ENCODE measurements at regions not wholly inside any gene's neighbourhood (a gene's known extent, or its start where the extent isn't known, plus 50 kb on each side); places are given as distances from the start of the nearest gene placed in this dataset.
"Not testable (repeated sequence)": the region's sequence is repeated elsewhere in the genome, so short reads cannot be mapped to it uniquely, and the experiment has no call there.

DNA sequence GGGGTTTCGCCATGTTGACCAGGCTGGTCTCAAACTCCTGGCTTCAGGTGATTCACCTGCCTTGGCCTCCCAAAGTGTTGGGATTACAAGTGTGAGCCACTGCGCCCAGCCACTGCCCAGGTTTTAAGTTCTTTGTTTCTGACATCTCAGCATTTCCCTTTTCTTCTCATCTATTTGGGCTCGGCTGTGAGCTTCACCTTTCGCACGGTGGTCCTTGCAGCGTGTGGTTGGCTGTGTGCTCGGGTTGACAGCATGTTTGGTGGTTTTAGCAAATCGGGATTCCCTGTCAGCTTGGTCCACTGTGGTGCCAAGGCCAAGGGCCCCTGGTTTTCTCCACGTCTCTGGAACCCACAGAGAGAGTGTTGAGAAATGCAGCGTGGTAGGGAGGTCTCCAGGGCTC is 138.8 kb downstream of the DNAJB6 start:
- intact Hi-C loops (cut with DNase I), result no loop called here
- WGBS, result 79% methylated on average over 10 of the region's 10 CpGs
- ATAC-seq (no peak), DNase-seq (no peak)
- Histone ChIP-seq H3K27me3 (ENCODE audit: control insufficient read depth, insufficient read depth) (no peaks in the 10 kb centered on the region), H3K9me3 (ENCODE audit: control insufficient read depth, low read length) (no peaks in the 10 kb centered on the region), H3K27ac (ENCODE audit: low read length) (no peak overlapping the region), H3K4me1 (ENCODE audit: control insufficient read depth, insufficient read depth, low read length) (no peaks in the 10 kb centered on the region), H3K4me3 (ENCODE audit: low read length) (no peak overlapping the region)

DNA sequence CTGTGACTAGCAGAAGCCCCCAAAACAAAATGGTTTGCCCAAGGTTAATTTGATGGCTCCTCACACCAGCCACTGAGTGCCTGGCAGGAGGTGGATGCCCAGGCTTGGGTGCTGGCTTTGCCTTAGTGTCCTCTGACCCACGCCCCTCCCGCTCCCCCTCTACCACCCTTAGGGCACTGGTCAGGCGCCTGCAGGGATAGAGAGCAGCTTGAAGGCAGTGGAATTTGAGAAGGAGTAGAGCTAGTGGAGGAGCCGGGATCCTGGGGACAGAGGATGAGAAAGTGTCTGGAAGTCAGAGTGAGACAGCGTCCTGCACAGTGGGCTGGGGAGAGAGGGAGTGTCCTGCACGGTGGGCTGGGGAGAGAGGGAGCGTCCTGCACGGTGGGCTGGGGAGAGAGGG is 139.4 kb downstream of the DNAJB6 start:
- 63% methylated on average over 8 of the region's 8 CpGs for WGBS
- intact Hi-C loops (cut with DNase I), result no loop called here
- ATAC-seq (no peak), DNase-seq (no peak)
- H3K27ac ChIP-seq (ENCODE audit: low read length), result no peak overlapping the region
- H3K4me3 ChIP-seq (ENCODE audit: low read length), result no peak overlapping the region
- no peaks in the 10 kb centered on the region for H3K9me3 ChIP-seq (ENCODE audit: control insufficient read depth, low read length)
- no peaks in the 10 kb centered on the region for H3K27me3 ChIP-seq (ENCODE audit: control insufficient read depth, insufficient read depth)
- no peaks in the 10 kb centered on the region for H3K4me1 ChIP-seq (ENCODE audit: control insufficient read depth, insufficient read depth, low read length)

DNA sequence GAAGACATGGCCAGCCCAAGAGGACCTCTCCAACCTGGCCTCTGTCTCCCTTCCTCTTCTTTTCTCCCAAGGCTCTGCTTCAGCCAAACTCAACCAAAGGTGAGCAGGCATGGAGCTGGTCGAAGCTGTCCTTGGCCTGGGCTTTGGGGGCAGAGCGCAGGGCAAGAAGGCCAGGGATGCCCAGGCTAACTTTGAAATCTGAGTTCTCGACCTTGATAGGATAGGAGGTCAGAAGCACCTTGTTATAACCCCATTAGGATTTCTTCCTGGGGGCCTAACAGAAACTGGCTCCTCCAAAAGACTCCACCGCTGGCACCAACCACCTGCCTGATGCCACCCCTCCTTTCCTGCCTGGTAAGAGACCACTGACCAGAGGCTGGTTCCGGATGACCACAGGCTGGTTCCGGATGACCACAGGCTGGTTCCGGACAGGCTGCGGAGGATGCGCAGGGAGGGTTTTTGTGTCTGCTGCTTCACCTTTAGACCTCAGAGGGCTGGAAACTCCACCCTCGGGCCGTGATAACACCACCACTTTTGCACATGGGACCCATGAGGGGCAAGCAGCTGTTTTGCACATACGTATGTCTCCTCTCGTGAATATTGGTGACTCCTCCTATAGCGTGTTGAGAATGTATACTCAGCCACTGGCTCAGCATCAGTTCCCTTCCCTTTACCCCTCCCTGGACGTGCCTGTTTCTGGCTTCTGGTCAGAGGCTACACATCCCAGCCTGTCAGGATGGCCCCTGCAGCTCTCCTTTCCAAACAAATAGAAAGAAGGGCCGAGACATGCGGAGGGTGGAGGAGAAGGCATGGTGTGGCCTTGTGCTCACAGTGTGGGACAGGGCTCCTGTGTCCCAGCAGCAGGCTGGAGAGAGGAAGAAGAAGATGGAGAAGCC is 140.1 kb downstream of the DNAJB6 start:
- H3K4me3 ChIP-seq (ENCODE audit: low read length), result no peak overlapping the region
- DNase-seq, result no peak
- 78% methylated on average over 17 of the region's 17 CpGs for whole genome bisulfite sequencing

DNA sequence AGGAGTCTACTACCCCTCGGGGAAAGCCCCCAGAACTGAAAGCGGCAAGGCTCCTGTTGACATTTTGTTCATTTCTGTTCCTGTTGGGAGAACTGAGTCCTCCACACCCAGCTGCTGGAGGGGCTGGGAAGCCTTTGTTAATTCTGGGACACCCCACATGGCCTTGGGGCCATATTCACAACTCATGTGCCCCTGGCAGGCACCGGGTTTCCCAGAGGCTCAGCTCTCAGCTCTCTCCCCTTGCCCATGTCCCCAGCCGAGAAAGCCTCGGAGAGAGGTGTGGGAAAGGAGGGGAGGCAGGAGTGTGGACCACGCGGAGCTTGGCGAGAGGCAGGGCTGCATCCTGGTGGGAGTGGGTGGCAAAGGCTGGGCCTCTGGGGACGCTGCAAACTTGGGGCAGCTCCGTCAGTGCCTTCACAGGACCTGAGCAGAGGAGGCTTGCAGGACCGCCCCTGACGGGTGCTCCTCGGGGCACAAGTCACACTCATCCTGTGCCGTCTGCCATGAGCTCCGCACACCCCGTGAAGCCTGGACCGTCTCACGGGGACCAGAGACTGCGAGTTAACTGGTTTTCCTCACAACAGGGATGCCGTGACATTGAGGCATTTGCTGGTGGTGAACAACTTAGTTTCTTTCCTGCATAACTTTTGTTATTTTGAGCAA is 140.9 kb downstream of the DNAJB6 start:
- H3K27me3 ChIP-seq (ENCODE audit: control insufficient read depth, insufficient read depth), result no peaks in the 10 kb centered on the region
- no peak for ATAC-seq
- H3K4me1 ChIP-seq (ENCODE audit: control insufficient read depth, insufficient read depth, low read length), result no peaks in the 10 kb centered on the region
- H3K27ac ChIP-seq (ENCODE audit: low read length), result no peak overlapping the region
- no peaks in the 10 kb centered on the region for H3K9me3 ChIP-seq (ENCODE audit: control insufficient read depth, low read length)
- DNase-seq, result no peak
- intact Hi-C loops (cut with DNase I), result no loop called here
- H3K4me3 ChIP-seq (ENCODE audit: low read length), result no peak overlapping the region
- 65% methylated on average over 20 of the region's 20 CpGs for WGBS

More for the DNA sequence above, 140.1 kb downstream of the DNAJB6 start:
- intact Hi-C loops (cut with DNase I), result no loop called here
- ATAC-seq, result no peak
- H3K4me1 ChIP-seq (ENCODE audit: control insufficient read depth, insufficient read depth, low read length), result no peaks in the 10 kb centered on the region
- no peak overlapping the region for H3K27ac ChIP-seq (ENCODE audit: low read length)
- no peaks in the 10 kb centered on the region for H3K27me3 ChIP-seq (ENCODE audit: control insufficient read depth, insufficient read depth)
- no peaks in the 10 kb centered on the region for H3K9me3 ChIP-seq (ENCODE audit: control insufficient read depth, low read length)

DNA sequence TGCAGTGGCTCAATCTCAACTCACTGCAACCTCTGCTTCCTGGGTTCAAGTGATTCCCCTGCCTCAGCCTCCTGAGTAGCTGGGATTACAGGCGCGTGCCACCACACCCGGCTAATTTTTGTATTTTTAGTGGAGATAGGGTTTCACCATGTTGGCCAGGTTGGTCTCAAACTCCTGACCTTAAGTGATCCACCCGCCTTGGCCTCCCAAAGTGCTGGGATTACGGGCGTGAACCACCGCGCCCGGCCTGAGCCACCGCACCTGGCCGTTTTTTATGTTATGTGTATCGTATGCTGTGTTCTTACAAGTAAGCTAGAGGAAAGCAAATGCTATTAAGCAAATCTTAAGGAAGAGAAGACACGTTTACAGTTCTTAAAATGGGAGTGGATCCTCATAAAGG is 141.8 kb downstream of the DNAJB6 start:
- H3K27me3 ChIP-seq (ENCODE audit: control insufficient read depth, insufficient read depth); H3K4me1 ChIP-seq (ENCODE audit: control insufficient read depth, insufficient read depth, low read length); H3K27ac ChIP-seq (ENCODE audit: low read length); H3K9me3 ChIP-seq (ENCODE audit: control insufficient read depth, low read length); DNase-seq; ATAC-seq; H3K4me3 ChIP-seq (ENCODE audit: low read length); intact Hi-C loops (cut with DNase I): not testable (repeated sequence)
- WGBS, result 95% methylated on average over 13 of the region's 13 CpGs

DNA sequence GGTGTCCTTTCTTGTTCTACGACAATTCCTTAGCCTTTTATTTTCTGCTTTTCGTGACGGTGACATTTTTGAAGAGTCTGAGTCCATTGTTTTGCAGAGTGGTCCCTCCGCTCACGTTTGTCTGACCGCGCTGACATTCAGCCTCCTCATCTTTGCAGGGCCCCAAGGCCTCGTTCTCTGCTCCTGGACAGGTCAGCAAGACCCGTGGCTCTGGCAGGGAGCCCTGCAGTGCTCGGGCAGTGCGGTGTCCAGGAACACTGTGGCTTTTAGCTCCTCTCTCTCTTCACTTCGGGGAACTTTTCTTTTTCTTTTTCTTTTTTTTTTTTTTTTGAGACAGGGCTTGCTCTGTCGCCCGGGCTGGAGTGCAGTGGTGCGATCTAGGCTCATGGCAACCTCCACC is 142.5 kb downstream of the DNAJB6 start:
- Histone ChIP-seq H3K27me3 (ENCODE audit: control insufficient read depth, insufficient read depth) (no peaks in the 10 kb centered on the region), H3K9me3 (ENCODE audit: control insufficient read depth, low read length) (no peaks in the 10 kb centered on the region), H3K4me3 (ENCODE audit: low read length) (no peak overlapping the region), H3K4me1 (ENCODE audit: control insufficient read depth, insufficient read depth, low read length) (no peaks in the 10 kb centered on the region), H3K27ac (ENCODE audit: low read length) (no peak overlapping the region)
- DNase-seq, result no peak
- intact Hi-C loops (cut with DNase I), result no loop called here
- no peak for ATAC-seq
- 79% methylated on average over 15 of the region's 15 CpGs for WGBS

DNA sequence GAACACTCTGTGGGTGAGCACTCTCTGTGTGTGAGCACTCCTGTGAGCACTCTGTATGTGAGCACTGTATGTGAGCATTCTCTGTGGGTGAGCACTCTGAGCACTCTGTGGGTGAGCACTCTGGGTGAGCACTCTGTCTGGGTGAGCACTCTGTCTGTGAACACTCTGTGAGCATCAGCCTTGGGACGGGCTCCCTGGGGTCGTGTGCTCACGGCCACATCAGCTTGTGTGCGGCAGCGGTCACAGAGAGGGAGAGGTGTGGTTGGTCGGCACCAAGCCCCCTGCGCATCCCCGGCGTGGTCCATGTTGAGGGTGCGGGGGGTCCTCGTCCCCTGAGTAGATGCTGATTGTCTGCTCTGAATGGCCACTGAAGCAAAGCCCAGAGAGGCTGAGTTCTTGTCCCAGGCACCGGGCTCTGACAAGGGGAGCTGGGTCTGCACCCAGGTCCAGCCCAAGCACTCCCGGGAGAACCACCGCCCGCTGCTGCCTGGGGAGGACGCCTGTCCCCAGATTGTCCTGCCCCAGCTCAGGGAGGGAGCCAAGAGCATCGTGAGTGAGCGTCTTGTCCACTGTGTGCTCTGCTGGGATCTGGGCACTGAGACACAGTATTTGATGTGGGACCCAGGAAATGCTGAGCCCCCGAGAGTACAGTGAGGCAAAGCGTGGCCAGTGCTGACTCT is 143.7 kb downstream of the DNAJB6 start:
- H3K27me3 ChIP-seq (ENCODE audit: control insufficient read depth, insufficient read depth), result no peaks in the 10 kb centered on the region
- ATAC-seq, result no peak

DNA sequence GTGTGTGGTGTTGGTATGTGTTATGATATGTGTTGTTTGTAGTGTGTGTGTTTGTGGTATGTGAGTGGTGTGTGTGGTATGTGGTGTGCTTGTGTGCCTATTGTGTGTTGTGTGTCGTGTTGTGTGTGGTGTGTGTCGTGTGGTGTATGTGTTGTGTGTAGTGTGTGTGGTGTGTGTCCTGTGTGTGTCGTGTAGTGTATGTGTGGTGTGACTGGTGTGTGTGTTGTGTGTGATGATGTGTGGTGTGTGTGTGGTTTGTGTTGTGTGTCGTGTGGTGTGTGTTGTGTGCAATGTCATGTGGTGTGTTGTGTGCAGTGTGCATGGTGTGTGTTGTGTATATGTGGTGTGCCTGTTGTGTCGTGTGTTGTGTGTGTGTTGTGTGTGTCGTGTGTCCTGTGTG is 144.6 kb downstream of the DNAJB6 start:
- no peak for DNase-seq
- WGBS, result 93% methylated on average over 6 of the region's 6 CpGs
- H3K27me3 ChIP-seq (ENCODE audit: control insufficient read depth, insufficient read depth), result no peaks in the 10 kb centered on the region

More for the DNA sequence above, 143.7 kb downstream of the DNAJB6 start:
- WGBS, result 82% methylated on average over 20 of the region's 20 CpGs
- Histone ChIP-seq H3K4me1 (ENCODE audit: control insufficient read depth, insufficient read depth, low read length) (no peaks in the 10 kb centered on the region), H3K9me3 (ENCODE audit: control insufficient read depth, low read length) (no peaks in the 10 kb centered on the region), H3K27ac (ENCODE audit: low read length) (no peak overlapping the region), H3K4me3 (ENCODE audit: low read length) (no peak overlapping the region)
- intact Hi-C loops (cut with DNase I), result no loop called here
- no peak for DNase-seq

DNA sequence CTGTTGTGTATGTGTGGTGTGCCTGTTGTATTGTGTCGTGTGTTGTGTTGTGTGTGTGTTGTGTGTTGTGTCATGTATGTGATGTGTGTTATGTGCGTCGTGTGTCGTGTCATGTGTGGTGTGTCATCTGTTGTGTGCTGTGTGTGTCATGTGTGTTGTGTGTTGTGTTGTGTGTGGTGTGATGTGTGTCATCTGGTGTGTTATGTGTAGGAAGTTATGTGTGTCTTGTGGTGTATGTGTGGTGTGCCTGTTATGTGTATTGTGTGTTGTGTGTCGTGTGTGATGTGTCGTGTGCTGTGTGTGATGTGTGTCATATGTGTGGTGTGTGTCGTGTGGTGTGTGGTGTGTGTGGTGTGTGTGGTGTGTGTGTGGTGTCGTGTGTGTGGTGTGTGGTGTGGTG is 145.2 kb downstream of the DNAJB6 start:
- no peak overlapping the region for H3K4me3 ChIP-seq (ENCODE audit: low read length)
- no peak overlapping the region for H3K27ac ChIP-seq (ENCODE audit: low read length)
- no peaks in the 10 kb centered on the region for H3K4me1 ChIP-seq (ENCODE audit: control insufficient read depth, insufficient read depth, low read length)
- WGBS, result 97% methylated on average over 8 of the region's 8 CpGs
- ATAC-seq, result no peak
- H3K9me3 ChIP-seq (ENCODE audit: control insufficient read depth, low read length), result no peaks in the 10 kb centered on the region
- no peak for DNase-seq
- intact Hi-C loops (cut with DNase I), result no loop called here
- no peaks in the 10 kb centered on the region for H3K27me3 ChIP-seq (ENCODE audit: control insufficient read depth, insufficient read depth)

More for the DNA sequence above, 144.6 kb downstream of the DNAJB6 start:
- Histone ChIP-seq H3K9me3 (ENCODE audit: control insufficient read depth, low read length) (no peaks in the 10 kb centered on the region), H3K4me3 (ENCODE audit: low read length) (no peak overlapping the region), H3K4me1 (ENCODE audit: control insufficient read depth, insufficient read depth, low read length) (no peaks in the 10 kb centered on the region), H3K27ac (ENCODE audit: low read length) (no peak overlapping the region)
- no peak for ATAC-seq
- intact Hi-C loops (cut with DNase I), result no loop called here

DNA sequence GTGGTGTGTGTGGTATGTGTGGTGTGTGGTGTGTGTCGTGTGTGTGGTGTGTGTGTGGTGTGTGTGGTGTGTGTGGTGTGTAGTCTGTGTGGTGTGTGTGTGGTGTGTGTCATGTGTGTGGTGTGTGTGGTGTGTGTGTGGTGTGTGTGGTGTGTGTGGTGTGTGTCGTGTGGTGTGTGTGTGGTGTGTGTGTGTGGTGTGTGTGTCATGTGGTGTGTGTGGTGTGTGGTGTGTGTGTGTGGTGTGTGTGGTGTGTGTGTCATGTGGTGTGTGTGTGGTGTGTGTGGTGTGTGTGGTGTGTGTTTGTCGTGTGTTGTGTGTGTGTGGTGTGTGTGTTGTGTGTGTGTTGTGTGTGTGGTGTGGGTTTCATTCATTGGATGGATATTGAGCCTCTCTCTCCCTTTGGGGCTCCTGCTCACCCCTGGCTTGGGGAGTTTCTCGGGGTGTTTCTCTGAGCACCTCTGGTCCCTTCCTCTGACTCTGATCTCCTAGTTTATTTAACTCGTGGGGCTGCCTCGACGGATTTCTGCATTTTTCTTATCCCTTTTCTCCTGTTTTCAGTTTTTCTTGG is 145.8 kb downstream of the DNAJB6 start:
- Histone ChIP-seq H3K27ac (ENCODE audit: low read length) (no peak overlapping the region), H3K4me1 (ENCODE audit: control insufficient read depth, insufficient read depth, low read length) (no peaks in the 10 kb centered on the region), H3K9me3 (ENCODE audit: control insufficient read depth, low read length) (no peaks in the 10 kb centered on the region), H3K27me3 (ENCODE audit: control insufficient read depth, insufficient read depth) (no peaks in the 10 kb centered on the region), H3K4me3 (ENCODE audit: low read length) (no peak overlapping the region)
- DNase-seq (no peak), ATAC-seq (no peak)
- 59% methylated on average over 7 of the region's 7 CpGs for WGBS
- intact Hi-C loops (cut with DNase I), result no loop called here

DNA sequence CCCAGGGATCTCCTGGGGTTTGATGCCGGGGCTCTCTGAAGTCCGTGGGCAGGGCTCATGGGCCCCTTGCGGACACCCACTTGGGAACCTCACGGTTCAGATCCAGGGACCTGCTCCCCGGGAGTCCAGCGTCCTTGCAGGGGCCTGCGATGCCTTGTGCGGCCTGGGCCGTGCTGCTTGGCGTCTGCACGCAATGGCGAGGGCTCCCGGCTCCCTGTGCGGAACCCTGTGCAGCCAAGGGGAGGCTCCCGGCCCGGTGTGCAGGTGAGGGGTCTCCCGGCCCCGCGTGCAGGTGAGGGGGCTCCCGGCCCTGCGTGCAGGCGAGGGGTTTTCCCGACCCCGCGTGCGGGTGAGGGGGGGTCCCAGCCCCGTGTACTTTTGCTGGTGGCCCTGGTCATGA is 146.7 kb downstream of the DNAJB6 start:
- intact Hi-C loops (cut with DNase I), result no loop called here
- no peaks in the 10 kb centered on the region for H3K4me1 ChIP-seq (ENCODE audit: control insufficient read depth, insufficient read depth, low read length)
- WGBS, result 81% methylated on average over 27 of the region's 27 CpGs
- no peak overlapping the region for H3K27ac ChIP-seq (ENCODE audit: low read length)
- H3K4me3 ChIP-seq (ENCODE audit: low read length), result no peak overlapping the region
- DNase-seq (no peak), ATAC-seq (peak in 1 of 2 donors; percentile 17)
- H3K9me3 ChIP-seq (ENCODE audit: control insufficient read depth, low read length), result no peaks in the 10 kb centered on the region
- H3K27me3 ChIP-seq (ENCODE audit: control insufficient read depth, insufficient read depth), result no peaks in the 10 kb centered on the region
